ENCODE measurements at regions not wholly inside any gene's neighbourhood (a gene's known extent, or its start where the extent isn't known, plus 50 kb on each side); places are given as distances from the start of the nearest gene placed in this dataset.
A peak's percentile ranks its signal among the peaks of the same experiment; 100 is the strongest.

GRCh38 chr17:73722165-73722564 is 77.9 kb upstream of the SDK2 start:
- DNase-seq (ENCODE audit: extremely low read depth in 1 of 2, low read depth in 1 of 2): peak; percentile 2 to 6

- no peak for DNase-seq (ENCODE audit: extremely low read depth in 1 of 2, low read depth in 1 of 2)
These were observed 79.1 kb upstream of the SDK2 start for GRCh38 chr17:73723317-73723716.

DNA sequence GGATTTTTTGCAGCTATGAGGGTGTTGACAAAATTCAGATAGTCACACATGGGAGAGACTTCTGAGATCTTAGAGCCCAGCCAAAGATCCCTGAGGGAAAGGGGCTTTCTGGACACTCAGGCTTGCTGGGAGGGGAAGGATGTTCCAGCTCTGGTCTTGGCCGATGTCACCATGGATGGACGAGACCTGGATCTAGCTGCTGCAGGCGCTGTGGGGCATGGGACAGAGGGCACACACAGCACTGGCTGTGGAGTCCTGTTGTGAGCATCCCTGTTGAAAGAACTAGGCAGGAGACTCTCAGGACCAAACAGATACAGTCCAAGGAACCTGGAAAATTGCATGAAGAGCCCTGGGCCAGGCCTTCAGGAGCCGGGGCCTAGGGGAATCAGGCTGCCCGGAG is 80.1 kb upstream of the SDK2 start:
- DNase-seq (ENCODE audit: extremely low read depth in 1 of 2, low read depth in 1 of 2): no peak

DNA sequence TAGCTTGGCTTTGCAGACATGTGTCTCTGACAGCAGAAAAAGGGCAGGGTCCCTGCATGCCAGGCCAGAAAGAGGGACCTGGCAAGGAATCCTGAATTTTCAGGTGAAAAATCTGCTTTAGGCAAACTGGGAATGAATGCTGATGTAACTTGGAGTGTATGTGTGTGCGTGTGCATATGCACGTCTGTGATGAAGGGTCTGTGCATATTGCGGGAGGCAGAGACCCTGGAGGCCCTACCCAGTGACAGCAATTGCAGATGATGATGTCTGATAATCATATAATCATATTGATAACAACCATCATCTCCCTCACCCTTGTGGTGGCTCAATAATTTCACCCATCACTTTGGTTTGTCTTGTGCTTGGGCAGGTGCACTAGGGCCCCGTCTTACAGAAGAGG is 80.7 kb upstream of the SDK2 start:
- DNase-seq (ENCODE audit: extremely low read depth in 1 of 2, low read depth in 1 of 2): no peak

GRCh38 chr17:73725794-73726515 is 81.7 kb upstream of the SDK2 start:
- DNase-seq (ENCODE audit: extremely low read depth in 1 of 2, low read depth in 1 of 2): no peak

DNA sequence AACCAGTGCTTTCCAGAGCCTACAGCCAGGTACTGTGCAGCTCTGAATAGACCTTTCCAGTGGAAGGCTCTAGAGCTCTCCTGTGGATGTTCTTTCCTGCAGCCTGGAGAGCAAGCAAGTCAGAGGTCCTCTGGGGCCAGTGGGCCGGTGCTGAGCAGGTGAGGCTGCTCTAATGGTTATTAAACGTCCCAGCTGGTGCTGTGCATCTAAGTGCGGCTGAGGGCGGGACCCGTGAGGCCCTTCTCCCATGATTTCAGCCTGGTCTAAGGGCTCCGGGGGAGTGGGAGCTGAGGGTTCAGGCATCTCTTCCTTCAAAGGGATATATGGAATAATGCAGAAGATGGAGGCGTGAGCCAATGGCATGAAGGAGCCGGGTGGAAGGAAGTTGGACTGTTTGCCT is 83.7 kb upstream of the SDK2 start:
- DNase-seq (ENCODE audit: extremely low read depth in 1 of 2, low read depth in 1 of 2): no peak

DNA sequence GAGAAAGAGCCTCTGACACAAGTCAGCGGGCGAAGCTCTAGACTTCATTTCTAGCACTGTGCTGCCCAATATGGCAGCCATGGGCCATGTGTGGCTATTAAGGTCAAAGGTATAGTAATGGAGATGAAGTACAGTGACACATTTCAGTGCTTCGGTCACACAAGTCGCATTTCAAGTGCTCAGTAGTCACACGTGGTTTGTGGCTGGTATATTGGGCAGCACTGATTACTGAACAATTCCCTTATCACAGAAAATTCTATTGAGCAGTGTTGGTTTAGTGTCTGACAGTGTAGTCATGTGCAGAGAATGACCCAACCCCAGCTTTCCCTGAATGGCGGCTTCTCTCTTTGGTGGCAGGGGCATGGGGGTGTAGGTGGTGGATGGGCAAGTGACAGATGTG is 84.9 kb upstream of the SDK2 start:
- DNase-seq (ENCODE audit: extremely low read depth in 1 of 2, low read depth in 1 of 2): no peak

DNA sequence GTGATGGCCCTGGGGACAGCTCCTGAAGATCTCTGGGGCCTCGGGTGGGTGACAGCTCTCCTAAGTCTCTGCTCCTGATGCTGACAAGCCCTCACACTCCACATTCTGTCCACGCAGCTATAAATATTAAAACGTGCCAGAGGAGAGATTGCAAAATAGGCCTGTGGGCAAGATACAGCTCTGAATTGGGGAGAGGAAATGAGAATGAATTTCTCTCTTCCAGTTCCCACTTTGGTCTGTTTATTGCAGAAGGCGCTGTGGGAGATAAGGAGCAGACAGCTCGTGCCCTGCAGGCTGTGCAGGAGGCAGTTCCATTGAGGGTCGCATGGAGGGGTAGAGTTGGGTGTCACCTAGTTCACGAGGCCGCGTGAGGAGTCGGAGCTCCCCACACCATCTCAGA is 87.5 kb upstream of the SDK2 start:
- no peak for DNase-seq (ENCODE audit: extremely low read depth in 1 of 2, low read depth in 1 of 2)

GRCh38 chr17:73733517-73733916 is 89.3 kb upstream of the SDK2 start:
- no peak for DNase-seq (ENCODE audit: extremely low read depth in 1 of 2, low read depth in 1 of 2)

GRCh38 chr17:73735245-73735644 is 91.0 kb upstream of the SDK2 start:
- no peak for DNase-seq (ENCODE audit: extremely low read depth in 1 of 2, low read depth in 1 of 2)

DNA sequence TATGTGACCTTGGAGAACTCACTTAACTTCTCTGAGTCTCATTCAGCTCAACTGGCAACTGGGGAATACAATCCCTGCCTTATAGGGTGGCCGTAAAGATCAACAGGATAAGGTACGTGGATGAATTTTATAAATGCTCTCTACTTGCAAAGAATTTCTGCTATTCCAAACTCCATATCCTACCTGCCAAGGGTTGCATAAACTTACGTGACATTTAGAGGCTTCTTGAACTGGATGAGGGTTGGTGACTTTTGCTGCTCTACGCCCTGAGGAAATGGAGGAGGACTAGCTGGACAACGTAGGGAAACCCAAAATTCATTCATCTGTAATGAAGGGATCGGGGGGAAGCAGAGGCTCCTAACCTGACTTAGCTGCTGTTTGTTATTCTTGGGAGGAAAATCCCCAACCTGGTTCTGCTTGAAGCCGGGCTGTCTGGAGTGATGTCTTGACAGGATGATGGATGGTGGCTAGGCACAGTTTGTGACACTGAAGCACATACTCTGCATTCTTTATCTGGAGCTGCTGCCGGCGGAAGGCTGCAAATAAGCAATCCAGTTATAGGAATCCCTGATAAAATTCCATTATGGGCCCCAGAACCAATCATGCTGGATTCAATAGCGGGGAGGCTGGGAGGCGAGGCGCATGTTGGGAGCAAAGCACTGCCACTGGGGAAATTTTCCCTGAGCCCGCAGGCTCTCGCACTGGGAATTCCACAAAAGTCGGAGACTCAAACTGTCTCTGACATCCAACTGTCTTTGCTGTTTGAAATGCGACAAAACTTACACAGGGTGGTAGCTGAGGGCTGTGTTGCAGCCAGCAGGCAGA is 94.7 kb upstream of the SDK2 start:
- DNase-seq (ENCODE audit: extremely low read depth in 1 of 2, low read depth in 1 of 2): no peak

DNA sequence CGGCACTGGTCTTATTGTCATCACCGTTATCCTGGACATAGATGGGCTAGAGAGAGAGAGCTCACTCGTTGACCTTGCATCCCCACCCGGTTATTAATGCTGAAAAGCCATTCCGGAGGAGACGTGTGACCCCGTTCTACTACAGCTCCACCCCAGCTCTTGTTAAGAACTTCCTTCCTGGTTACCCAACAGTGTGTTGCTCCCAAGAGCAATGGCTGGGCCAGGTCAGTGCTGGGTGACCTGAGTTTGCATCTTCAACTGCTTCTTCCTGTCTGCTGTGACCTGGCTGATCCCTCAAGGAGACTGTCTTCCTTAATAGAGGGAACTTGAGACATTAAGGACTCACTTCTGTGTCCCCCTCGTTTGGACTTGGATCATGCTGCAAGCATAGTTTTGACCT is 96.1 kb upstream of the SDK2 start:
- no peak for DNase-seq (ENCODE audit: extremely low read depth in 1 of 2, low read depth in 1 of 2)

GRCh38 chr17:73742948-73743381 is 98.7 kb upstream of the SDK2 start:
- no peak for DNase-seq (ENCODE audit: extremely low read depth in 1 of 2, low read depth in 1 of 2)

- DNase-seq (ENCODE audit: extremely low read depth in 1 of 2, low read depth in 1 of 2): no peak
These were observed 99.4 kb upstream of the SDK2 start for GRCh38 chr17:73743518-73744201.

GRCh38 chr17:73744411-73744810 is 100.2 kb upstream of the SDK2 start:
- no peak for DNase-seq (ENCODE audit: extremely low read depth in 1 of 2, low read depth in 1 of 2)

GRCh38 chr17:73746314-73747073 is 102.2 kb upstream of the SDK2 start:
- no peak for DNase-seq (ENCODE audit: extremely low read depth in 1 of 2, low read depth in 1 of 2)

GRCh38 chr17:73747221-73748002 is 103.2 kb upstream of the SDK2 start:
- no peak for DNase-seq (ENCODE audit: extremely low read depth in 1 of 2, low read depth in 1 of 2)

- DNase-seq (ENCODE audit: extremely low read depth in 1 of 2, low read depth in 1 of 2): no peak
These were observed 104.3 kb upstream of the SDK2 start for GRCh38 chr17:73748508-73748907.

- no peak for DNase-seq (ENCODE audit: extremely low read depth in 1 of 2, low read depth in 1 of 2)
These were observed 105.1 kb upstream of the SDK2 start for GRCh38 chr17:73749337-73749823.
